ENCODE measurements at regions not wholly inside any gene's neighbourhood (a gene's known extent, or its start where the extent isn't known, plus 50 kb on each side); places are given as distances from the start of the nearest gene placed in this dataset.
"Not testable (repeated sequence)": the region's sequence is repeated elsewhere in the genome, so short reads cannot be mapped to it uniquely, and the experiment has no call there.

- in situ Hi-C loops (cut with HindIII; ENCODE audit: low sequenced_read_pairs): no loop called here
- TF ChIP-seq CTCF (IDR thresholded peaks at IDR 0.05; ENCODE audit: low read depth, low read length): no peak
- no peak for DNase-seq (ENCODE audit: low read depth, low spot score)
- no peak overlapping the region for H3K4me3 ChIP-seq (ENCODE audit: low read depth, low read length)
Measured at GRCh38 chr3:33941804-33942203, 143.4 kb downstream of the PDCD6IP start.

GRCh38 chr3:33942483-33943150 is 144.2 kb downstream of the PDCD6IP start:
- no peak overlapping the region for H3K4me3 ChIP-seq (ENCODE audit: low read depth, low read length)
- TF ChIP-seq CTCF (IDR thresholded peaks at IDR 0.05; ENCODE audit: low read depth, low read length): no peak
- in situ Hi-C loops (cut with HindIII; ENCODE audit: low sequenced_read_pairs): no loop called here
- no peak for DNase-seq (ENCODE audit: low read depth, low spot score)

GRCh38 chr3:33943277-33943676 is 144.8 kb downstream of the PDCD6IP start:
- no peak overlapping the region for H3K4me3 ChIP-seq (ENCODE audit: low read depth, low read length)
- no peak for TF ChIP-seq CTCF (IDR thresholded peaks at IDR 0.05; ENCODE audit: low read depth, low read length)
- DNase-seq (ENCODE audit: low read depth, low spot score): no peak
- in situ Hi-C loops (cut with HindIII; ENCODE audit: low sequenced_read_pairs): no loop called here

- in situ Hi-C loops (cut with HindIII; ENCODE audit: low sequenced_read_pairs); DNase-seq (ENCODE audit: low read depth, low spot score); H3K4me3 ChIP-seq (ENCODE audit: low read depth, low read length): not testable (repeated sequence)
Measured at GRCh38 chr3:33946612-33947011, 148.2 kb downstream of the PDCD6IP start.

- no peak for DNase-seq (ENCODE audit: low read depth, low spot score)
- no peak for TF ChIP-seq CTCF (IDR thresholded peaks at IDR 0.05; ENCODE audit: low read depth, low read length)
- H3K4me3 ChIP-seq (ENCODE audit: low read depth, low read length): no peak overlapping the region
- in situ Hi-C loops (cut with HindIII; ENCODE audit: low sequenced_read_pairs): no loop called here
Measured at GRCh38 chr3:33947272-33948195, 149.1 kb downstream of the PDCD6IP start.

GRCh38 chr3:33949074-33949473 is 150.6 kb downstream of the PDCD6IP start:
- no peak for DNase-seq (ENCODE audit: low read depth, low spot score)
- no peak overlapping the region for H3K4me3 ChIP-seq (ENCODE audit: low read depth, low read length)
- in situ Hi-C loops (cut with HindIII; ENCODE audit: low sequenced_read_pairs): no loop called here
- TF ChIP-seq CTCF (IDR thresholded peaks at IDR 0.05; ENCODE audit: low read depth, low read length): no peak

- H3K4me3 ChIP-seq (ENCODE audit: low read depth, low read length): no peak overlapping the region
- in situ Hi-C loops (cut with HindIII; ENCODE audit: low sequenced_read_pairs): no loop called here
- TF ChIP-seq CTCF (IDR thresholded peaks at IDR 0.05; ENCODE audit: low read depth, low read length): no peak
- no peak for DNase-seq (ENCODE audit: low read depth, low spot score)
Measured at GRCh38 chr3:33954956-33955355, 156.5 kb downstream of the PDCD6IP start.
